22Rv1 (cell line): ENCODE measurements at regions not wholly inside any gene's neighbourhood (a gene's known extent, or its start where the extent isn't known, plus 50 kb on each side); places are given as distances from the start of the nearest gene placed in this dataset.

Experiments used
- H3K27ac ChIP-seq: fragments of 450-650 bp; 2 replicates; pipeline ENCODE4 v1.5.1; 2017
- ZFX ChIP-seq: fragments of 450-650 bp; IDR thresholded peaks from 2 replicates; pipeline ENCODE4 v1.6.1; 2017; ENCODE audit warnings: antibody characterized with exemption, borderline replicate concordance
- TF ChIP-seq, protein P1 (sequence below): fragments of 450-650 bp; IDR thresholded peaks from 2 replicates; pipeline ENCODE4 v1.5.1; 2017; ENCODE audit warnings: mild to moderate bottlenecking

DNA sequence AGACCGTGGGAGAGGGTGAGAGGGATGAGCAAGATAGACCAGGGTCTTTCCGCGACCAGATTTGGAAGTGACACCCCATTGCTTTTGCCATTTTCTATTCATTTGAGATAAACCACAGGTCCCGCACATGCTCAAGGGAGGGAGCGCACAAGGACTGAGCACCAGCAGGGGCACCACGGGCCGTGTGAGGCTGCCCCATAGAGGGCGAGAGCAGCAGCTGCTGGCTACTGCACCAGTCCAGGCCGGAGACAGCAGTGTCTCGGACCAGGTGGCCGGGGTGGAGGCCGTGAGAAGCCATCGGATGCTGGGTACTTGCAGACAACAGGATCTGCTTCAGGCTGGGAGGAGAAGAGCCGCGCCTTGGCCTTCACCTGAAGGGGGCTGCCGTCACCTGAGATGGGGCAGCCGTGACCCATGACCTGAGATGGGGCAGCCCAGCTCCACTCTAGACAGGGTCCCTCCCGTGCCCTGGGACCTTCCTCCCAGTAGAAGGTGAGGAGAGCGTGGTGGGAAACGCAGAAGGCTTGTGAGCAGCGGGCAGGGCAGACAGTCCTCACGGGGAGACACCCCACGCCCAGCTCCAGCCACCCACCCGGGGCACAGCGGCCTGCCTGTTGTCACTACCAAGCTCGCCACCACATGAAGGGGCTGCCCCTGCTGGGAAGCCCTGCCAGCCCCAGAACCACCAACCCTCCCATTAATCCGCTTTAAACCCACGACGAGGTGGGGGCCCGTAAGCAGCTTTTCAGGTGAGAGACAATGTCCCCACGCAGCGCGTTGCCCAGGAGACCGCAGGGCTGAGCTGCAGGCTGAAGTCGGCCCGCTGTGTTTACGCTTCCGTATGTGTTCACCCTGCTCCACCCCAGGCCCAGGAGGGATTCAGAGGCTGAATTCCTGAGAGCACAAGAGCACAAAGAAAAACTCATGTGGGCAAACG lies 61.7 kb upstream of the FBRSL1 start:
- TF ChIP-seq, protein P1, sequence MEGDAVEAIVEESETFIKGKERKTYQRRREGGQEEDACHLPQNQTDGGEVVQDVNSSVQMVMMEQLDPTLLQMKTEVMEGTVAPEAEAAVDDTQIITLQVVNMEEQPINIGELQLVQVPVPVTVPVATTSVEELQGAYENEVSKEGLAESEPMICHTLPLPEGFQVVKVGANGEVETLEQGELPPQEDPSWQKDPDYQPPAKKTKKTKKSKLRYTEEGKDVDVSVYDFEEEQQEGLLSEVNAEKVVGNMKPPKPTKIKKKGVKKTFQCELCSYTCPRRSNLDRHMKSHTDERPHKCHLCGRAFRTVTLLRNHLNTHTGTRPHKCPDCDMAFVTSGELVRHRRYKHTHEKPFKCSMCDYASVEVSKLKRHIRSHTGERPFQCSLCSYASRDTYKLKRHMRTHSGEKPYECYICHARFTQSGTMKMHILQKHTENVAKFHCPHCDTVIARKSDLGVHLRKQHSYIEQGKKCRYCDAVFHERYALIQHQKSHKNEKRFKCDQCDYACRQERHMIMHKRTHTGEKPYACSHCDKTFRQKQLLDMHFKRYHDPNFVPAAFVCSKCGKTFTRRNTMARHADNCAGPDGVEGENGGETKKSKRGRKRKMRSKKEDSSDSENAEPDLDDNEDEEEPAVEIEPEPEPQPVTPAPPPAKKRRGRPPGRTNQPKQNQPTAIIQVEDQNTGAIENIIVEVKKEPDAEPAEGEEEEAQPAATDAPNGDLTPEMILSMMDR, result no peak
- TF ChIP-seq ZFX, result no peak
- no peak overlapping the region for H3K27ac ChIP-seq

DNA sequence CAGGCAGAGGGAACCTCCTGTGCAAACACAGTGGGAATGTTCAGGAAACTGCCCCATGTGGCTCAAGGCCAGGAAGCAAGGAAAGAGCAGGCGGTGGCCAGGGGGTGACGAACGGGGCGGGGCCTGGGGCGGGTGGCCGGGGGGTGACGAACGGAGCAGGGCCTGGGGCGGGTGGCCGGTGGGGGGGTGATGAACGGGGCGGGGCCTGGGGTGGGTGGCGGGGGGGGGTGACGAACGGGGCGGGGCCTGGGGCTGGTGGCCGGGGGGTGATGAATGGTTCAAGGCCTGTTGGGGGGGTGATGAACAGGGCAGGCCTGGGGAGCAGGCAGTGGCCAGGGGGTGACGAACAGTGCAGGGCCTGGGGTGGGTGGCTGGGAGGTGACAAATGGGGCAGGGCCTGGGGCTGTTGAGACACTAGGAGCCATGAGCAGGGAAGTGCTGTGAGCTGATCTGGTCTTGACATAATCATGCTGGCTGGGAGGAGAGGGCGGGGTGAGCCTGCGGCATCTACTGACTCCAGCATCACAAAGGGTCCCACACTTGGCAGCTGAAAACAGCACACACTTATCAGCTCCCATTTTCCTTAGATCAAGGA lies 62.7 kb upstream of the FBRSL1 start:
- no peak overlapping the region for H3K27ac ChIP-seq

DNA sequence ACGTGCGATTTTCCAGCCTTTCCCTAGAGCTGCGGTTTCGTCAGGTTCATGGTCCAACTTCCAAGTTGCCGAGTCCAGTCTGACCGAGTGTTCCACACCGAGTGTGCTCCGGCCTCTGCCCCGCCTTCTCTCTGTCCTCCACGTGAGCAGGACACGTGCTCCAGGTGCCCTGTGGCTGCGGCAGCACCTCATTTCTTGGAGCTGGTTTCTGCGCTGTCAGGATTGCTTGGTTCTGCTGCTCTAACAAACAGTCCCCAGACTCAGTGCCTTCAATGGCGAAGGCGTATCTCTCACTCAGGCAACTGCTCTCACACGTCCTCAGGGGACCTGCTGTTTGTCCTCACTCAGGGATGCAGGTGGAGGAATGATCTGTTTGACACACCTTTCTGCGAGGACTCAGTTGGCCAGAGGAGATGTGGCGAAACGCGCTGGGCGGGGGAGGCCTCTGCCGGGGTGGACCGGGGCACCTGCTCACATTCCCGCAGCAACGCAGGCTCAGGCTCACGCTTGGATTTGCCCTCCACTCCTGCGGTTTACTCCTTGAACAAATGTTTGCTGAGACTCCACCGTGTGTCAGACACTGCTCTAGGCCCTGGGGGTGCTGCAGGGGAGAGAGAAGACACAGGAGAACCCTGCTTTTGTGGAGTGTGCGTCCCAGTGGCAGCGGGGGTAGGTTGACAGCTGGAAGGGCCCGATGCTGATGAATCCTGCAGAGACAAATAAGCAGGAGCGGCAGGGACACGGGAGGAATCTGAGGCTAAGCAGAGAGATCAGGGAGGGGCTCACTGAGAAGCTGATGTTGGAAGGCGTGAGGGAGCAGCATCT lies 63.4 kb upstream of the FBRSL1 start:
- no peak for TF ChIP-seq ZFX
- no peak overlapping the region for H3K27ac ChIP-seq

More for the DNA sequence above, 62.7 kb upstream of the FBRSL1 start:
- TF ChIP-seq, protein P1, result no peak
- no peak for TF ChIP-seq ZFX

DNA sequence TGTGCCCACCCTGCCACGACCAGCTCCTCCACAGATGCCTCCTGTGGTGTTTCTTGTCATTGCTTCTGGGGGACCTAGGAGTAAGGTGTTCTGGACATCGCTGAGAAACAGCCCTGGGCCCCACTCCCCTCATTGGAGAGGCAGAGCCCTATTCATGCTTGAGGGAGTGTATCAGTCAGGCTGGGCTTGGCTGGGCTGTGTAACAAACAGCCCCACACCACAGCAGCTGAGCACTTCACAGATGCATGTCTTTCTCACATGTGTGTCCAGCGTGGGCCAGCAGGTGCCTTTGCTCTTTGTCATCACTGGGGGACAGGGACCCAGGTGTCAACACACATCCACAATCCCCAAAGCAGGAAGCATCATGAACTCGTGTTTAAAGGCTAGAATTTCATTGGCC lies 65.1 kb upstream of the FBRSL1 start:
- TF ChIP-seq ZFX, result no peak
- TF ChIP-seq, protein P1, result no peak
- no peak overlapping the region for H3K27ac ChIP-seq

DNA sequence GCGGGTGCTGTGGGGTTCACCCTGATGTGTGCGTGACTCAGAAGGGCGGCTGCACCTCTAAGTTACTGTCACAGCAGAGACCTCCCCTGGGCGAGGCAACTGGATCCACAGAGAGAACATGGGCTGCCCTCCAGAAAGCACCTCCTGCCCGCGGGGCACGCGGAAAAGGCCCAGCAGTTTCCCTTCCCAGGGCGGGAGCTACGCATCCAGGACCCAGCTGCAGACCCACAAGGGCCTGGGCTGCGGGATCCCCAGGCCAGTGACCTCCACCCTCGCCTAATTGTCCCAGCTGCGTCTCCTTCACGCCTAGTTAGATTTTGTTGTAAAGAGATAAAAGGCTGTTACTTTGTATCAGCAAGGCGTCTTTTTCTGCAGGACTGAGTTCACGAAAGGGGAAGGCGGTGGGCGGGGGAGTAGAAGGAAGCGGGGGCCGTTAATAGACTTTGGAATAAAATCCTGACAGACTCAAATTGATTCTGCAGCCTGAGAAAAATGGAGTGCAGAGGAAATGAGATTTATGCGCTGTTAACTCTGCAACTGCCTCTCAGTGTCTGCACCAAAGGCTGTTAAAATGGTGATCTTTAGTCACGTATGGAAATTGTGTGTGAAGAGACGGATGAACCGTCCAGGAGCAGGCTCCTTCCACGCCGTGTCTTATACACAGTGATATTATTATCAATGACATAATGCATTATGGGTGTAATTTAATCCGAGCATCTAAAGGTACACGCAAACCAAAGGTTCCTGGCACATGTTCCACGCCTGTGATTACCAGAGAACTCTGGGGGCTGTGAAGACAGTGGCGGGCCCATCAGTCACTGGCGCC lies 65.9 kb upstream of the FBRSL1 start:
- TF ChIP-seq, protein P1, result no peak
- no peak for TF ChIP-seq ZFX
- H3K27ac ChIP-seq, result no peak overlapping the region

DNA sequence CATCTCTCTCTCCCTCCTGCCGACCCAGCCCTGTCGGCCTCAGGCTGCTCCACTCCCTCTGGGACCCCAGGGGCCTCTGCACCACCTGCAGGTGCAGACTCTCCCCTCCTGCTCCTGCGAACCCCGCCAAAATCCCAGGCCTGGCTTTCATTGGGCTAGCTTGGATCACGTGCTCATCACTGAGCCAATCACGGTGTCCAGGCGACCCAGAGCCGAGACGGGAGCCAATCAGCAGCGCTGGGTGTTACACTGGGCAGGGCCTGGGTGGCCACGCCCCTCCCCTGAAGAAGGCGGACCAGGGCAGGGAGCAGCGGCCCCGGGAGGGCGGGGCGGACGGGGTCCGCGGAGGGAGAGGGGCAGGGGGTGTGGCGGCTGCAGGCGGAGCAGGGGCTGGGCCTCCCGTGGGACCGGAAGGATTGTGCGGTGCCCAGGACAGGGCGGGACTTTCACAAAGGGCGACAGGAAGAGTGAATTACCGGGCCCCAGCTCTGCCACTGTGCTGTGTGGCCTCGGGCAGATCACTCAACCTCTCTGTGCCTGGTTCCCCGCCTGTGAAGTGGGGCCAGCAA lies 66.6 kb upstream of the FBRSL1 start:
- no peak overlapping the region for H3K27ac ChIP-seq
- no peak for TF ChIP-seq ZFX
- TF ChIP-seq, protein P1, result no peak
